SH-SY5Y (cell line): ENCODE measurements at regions not wholly inside any gene's neighbourhood (a gene's known extent, or its start where the extent isn't known, plus 50 kb on each side); places are given as distances from the start of the nearest gene placed in this dataset.

Experiments
- GATA2 ChIP-seq: IDR thresholded peaks from 2 replicates; pipeline ENCODE4 v1.6.1; 2011; ENCODE audit warnings: mild to moderate bottlenecking, low read depth, low read length
- GATA3 ChIP-seq: IDR thresholded peaks from 2 replicates; pipeline ENCODE4 v1.6.1; 2011; ENCODE audit warnings: low read depth, mild to moderate bottlenecking, low read length, moderate library complexity

GRCh38 chr14:39880106-39880695, 448.0 kb upstream of the FBXO33 start:
- no peak for TF ChIP-seq GATA3
- no peak for TF ChIP-seq GATA2

- TF ChIP-seq GATA2: no peak
Measured at GRCh38 chr14:39877577-39878190, 445.5 kb upstream of the FBXO33 start.

GRCh38 chr14:39876916-39877315, 444.7 kb upstream of the FBXO33 start:
- TF ChIP-seq GATA2: no peak
- no peak for TF ChIP-seq GATA3

- TF ChIP-seq GATA2: no peak
Measured at GRCh38 chr14:39875028-39875427, 442.8 kb upstream of the FBXO33 start.

- TF ChIP-seq GATA3 (no peak), GATA2 (no peak)
Measured at GRCh38 chr14:39873791-39874190, 441.6 kb upstream of the FBXO33 start.

GRCh38 chr14:39868949-39869348, 436.7 kb upstream of the FBXO33 start:
- TF ChIP-seq GATA3 (no peak), GATA2 (no peak)

GRCh38 chr14:39868251-39868650, 436.0 kb upstream of the FBXO33 start:
- TF ChIP-seq GATA2 (no peak), GATA3 (no peak)

GRCh38 chr14:39863441-39863840, 431.2 kb upstream of the FBXO33 start:
- TF ChIP-seq GATA3: no peak
- no peak for TF ChIP-seq GATA2

GRCh38 chr14:39861696-39862095, 429.5 kb upstream of the FBXO33 start:
- TF ChIP-seq GATA3 (no peak), GATA2 (no peak)

- TF ChIP-seq GATA3 (no peak), GATA2 (no peak)
Measured at GRCh38 chr14:39861229-39861600, 429.0 kb upstream of the FBXO33 start.

GRCh38 chr14:39860596-39861228, 428.5 kb upstream of the FBXO33 start:
- TF ChIP-seq GATA2 (no peak), GATA3 (no peak)

GRCh38 chr14:39859314-39859713, 427.1 kb upstream of the FBXO33 start:
- no peak for TF ChIP-seq GATA2
- no peak for TF ChIP-seq GATA3

GRCh38 chr14:39857376-39858055, 425.3 kb upstream of the FBXO33 start:
- TF ChIP-seq GATA3 (no peak), GATA2 (no peak)

- TF ChIP-seq GATA3: no peak
- TF ChIP-seq GATA2: no peak
Measured at GRCh38 chr14:39853441-39853840, 421.2 kb upstream of the FBXO33 start.

- TF ChIP-seq GATA3 (no peak), GATA2 (no peak)
Measured at GRCh38 chr14:39851202-39851601, 419.0 kb upstream of the FBXO33 start.
